GM18867 (cell line): ENCODE measurements at regions not wholly inside any gene's neighbourhood (a gene's known extent, or its start where the extent isn't known, plus 50 kb on each side); places are given as distances from the start of the nearest gene placed in this dataset.
"Not testable (repeated sequence)": the region's sequence is repeated elsewhere in the genome, so short reads cannot be mapped to it uniquely, and the experiment has no call there.

ENCODE experiments used
- ATAC-seq: cut with Tn5 transposase; IDR thresholded peaks from one replicate; pipeline ENCODE4 v1.9.1; 2021; ENCODE audit warnings: mild to moderate bottlenecking, moderate library complexity; ENCODE audit not compliant: unreplicated experiment

GRCh38 chr15:21774760-21775159 is 102.8 kb downstream of the POTEB start:
- not testable (repeated sequence) for ATAC-seq

- ATAC-seq: not testable (repeated sequence)
Measured at GRCh38 chr15:21766524-21766923, 111.0 kb downstream of the POTEB start.

- ATAC-seq: not testable (repeated sequence)
Measured at GRCh38 chr15:21763756-21764155, 113.8 kb downstream of the POTEB start.

- not testable (repeated sequence) for ATAC-seq
Measured at GRCh38 chr15:21760250-21761023, 117.1 kb downstream of the POTEB start.

- ATAC-seq: not testable (repeated sequence)
Measured at GRCh38 chr15:21759401-21760165, 118.0 kb downstream of the POTEB start.

GRCh38 chr15:21753838-21754237 is 123.7 kb downstream of the POTEB start:
- not testable (repeated sequence) for ATAC-seq

GRCh38 chr15:21752124-21752957 is 125.2 kb downstream of the POTEB start:
- ATAC-seq: not testable (repeated sequence)

- not testable (repeated sequence) for ATAC-seq
Measured at GRCh38 chr15:21749173-21749572, 128.4 kb downstream of the POTEB start.

- ATAC-seq: not testable (repeated sequence)
Measured at GRCh38 chr15:21744245-21744915, 133.2 kb downstream of the POTEB start.

- ATAC-seq: peak; percentile 82
Measured at GRCh38 chr15:21742067-21742466, 135.5 kb downstream of the POTEB start.

- not testable (repeated sequence) for ATAC-seq
Measured at GRCh38 chr15:21738003-21738402, 139.5 kb downstream of the POTEB start.

GRCh38 chr15:21736443-21736842 is 141.1 kb downstream of the POTEB start:
- not testable (repeated sequence) for ATAC-seq

- ATAC-seq: not testable (repeated sequence)
Measured at GRCh38 chr15:21735837-21736236, 141.7 kb downstream of the POTEB start.

- ATAC-seq: not testable (repeated sequence)
Measured at GRCh38 chr15:21735368-21735767, 142.2 kb downstream of the POTEB start.

- peak; percentile 59 for ATAC-seq
Measured at GRCh38 chr15:21731496-21731895, 146.0 kb downstream of the POTEB start.

GRCh38 chr15:21730427-21731405 is 146.8 kb downstream of the POTEB start:
- ATAC-seq: peak; percentile 78

GRCh38 chr15:21724988-21725387 is 152.5 kb downstream of the POTEB start:
- ATAC-seq: not testable (repeated sequence)

GRCh38 chr15:21721115-21721514 is 156.4 kb downstream of the POTEB start:
- ATAC-seq: not testable (repeated sequence)

GRCh38 chr15:21718779-21719178 is 158.8 kb downstream of the POTEB start:
- peak; percentile 72 for ATAC-seq
